HK-2 (cell line): ENCODE measurements at regions not wholly inside any gene's neighbourhood (a gene's known extent, or its start where the extent isn't known, plus 50 kb on each side); places are given as distances from the start of the nearest gene placed in this dataset.

ENCODE experiments used
- DNase-seq: peaks from one replicate; pipeline ENCODE4 v3.0.0-alpha.2; 2018; ENCODE audit not compliant: unreplicated experiment

DNA sequence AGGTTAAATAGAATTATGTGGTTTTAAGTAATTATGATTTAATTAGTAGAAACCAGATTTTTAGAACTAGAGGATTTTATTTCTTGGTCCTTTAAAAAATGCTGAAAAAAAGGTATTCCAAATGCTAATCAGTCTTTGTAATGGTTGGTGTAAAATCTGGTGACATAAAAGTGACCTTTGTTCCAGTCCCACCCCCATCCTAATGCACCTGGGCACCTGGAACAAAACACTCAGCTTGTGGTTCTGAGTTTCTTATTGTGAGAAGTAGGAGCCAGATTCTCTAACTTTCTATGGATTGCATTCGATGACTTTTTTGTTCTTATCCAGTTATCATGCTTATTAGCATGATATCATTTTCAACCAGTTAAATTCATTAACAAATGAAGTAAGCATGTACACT, 115.1 kb upstream of the CTNND2 start:
- DNase-seq, result no peak

DNA sequence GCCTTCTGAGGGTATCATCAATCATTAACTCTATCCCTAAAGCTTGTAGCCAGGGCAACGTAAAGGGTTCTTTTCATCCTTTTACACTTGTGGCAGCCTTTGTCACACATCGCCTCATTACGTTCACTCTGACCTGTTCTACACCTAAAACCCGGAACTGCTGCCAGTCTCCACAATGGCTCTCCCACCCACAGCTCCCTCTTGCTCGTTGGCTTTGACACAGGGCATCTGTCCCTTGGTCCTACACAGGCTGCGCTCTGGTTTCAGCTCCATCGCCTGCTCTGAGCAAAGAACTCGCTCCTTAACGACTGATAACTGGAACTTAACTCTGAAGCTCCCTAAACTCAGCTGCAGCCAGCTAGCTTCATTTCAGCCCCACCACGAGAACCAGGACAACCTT, 112.8 kb upstream of the CTNND2 start:
- DNase-seq, result no peak

GRCh38 chr5:12016159-12016746, 112.0 kb upstream of the CTNND2 start:
- no peak for DNase-seq

DNA sequence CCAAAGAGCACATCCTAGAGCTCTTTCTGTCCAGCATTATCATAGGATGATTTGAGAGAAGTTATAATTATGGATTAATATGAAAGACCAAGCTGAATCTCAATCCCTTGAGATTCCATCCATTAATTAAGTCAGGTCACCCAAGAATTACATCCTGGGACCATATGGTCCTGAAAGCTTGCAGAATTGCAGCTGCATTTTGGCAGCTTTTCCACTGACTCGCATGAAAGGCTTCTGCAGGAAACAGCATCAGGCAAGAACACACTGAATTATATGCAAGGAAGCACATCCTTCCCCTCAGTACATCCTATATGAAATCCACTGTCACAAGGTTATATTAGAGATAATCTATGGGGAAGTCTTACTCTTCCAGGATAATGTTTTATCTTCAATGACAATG, 109.1 kb upstream of the CTNND2 start:
- DNase-seq, result no peak

GRCh38 chr5:12003680-12004079, 99.4 kb upstream of the CTNND2 start:
- no peak for DNase-seq

GRCh38 chr5:11998397-11998796, 94.2 kb upstream of the CTNND2 start:
- DNase-seq, result no peak

GRCh38 chr5:11997942-11998341, 93.7 kb upstream of the CTNND2 start:
- no peak for DNase-seq

DNA sequence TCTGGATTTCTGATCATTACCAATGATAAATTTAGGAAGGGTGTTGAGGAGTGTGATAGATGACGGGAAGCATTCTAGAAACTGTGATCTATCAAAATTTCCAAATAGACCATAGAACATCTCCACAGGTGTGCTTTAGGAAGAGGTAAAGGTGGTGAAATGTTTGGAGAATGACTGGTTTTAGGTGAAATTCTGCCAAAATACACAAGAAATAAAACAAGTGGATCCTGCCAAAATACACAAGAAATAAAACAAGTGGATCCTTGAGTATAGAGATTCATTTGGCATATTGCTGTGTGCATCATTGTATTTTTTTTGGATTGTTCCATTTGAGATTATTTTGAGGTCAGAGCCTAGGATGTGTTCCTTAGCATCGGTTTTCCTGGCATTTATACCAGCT, 88.3 kb upstream of the CTNND2 start:
- DNase-seq, result no peak

GRCh38 chr5:11985993-11986392, 81.7 kb upstream of the CTNND2 start:
- DNase-seq, result no peak

GRCh38 chr5:11984196-11984595, 80.0 kb upstream of the CTNND2 start:
- no peak for DNase-seq

DNA sequence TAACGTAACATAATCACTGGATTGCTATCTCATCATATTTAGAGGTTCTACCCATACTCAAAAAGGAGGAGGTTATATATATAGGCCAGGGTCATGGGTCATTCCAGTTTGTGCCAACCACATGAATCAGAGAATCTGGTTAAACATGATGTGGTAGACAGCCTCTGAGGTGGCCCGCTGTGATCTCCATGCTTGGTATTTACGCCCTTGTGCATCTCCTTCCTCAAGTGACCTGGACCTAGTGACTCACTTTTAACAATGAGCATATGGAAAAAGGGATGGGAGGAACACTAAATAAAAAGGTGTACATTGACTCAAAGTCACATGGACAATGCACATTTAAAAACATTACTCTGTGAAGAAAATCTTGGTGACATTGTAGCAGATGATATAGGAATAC, 77.7 kb upstream of the CTNND2 start:
- DNase-seq, result no peak

DNA sequence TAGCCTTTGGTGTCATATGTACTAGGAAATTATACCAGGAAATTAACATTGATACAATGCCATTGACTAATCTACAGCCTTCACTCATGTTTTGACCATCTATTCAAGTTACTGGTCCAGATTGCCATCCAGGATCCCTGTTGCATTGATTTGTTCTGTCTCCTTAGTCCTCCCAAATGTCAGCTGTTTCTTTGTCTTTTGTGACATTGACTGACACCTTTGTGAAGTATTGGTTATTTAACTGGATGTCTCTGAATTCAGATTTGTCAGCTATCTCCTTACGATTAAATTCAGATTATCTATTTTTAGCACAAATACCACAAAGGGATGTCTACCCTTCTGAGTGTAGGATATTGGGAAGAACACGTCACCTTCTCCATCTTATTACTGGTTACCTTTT, 73.7 kb upstream of the CTNND2 start:
- no peak for DNase-seq

- no peak for DNase-seq
Measured at GRCh38 chr5:11973469-11973868, 69.2 kb upstream of the CTNND2 start.

- no peak for DNase-seq
Measured at GRCh38 chr5:11963227-11963626, 59.0 kb upstream of the CTNND2 start.

DNA sequence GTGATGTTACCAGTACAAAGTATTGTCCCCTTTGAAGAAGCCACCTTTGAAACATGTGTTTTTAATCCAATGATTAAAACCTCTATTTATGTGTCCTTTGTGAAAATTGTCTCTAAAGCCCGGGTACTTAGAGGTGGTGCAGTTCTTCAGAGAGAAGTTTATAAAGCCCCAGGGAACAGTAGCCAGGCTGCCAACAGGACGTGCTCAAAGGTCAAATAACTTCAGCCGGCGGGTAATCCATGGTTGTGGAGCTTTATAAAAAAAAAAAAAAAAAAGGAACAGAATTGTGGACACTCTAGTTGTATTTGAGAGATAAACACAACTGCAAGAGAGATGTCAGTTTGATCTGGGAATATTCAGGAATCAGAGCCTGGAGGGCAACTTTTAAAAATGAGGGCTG, 57.9 kb upstream of the CTNND2 start:
- no peak for DNase-seq

DNA sequence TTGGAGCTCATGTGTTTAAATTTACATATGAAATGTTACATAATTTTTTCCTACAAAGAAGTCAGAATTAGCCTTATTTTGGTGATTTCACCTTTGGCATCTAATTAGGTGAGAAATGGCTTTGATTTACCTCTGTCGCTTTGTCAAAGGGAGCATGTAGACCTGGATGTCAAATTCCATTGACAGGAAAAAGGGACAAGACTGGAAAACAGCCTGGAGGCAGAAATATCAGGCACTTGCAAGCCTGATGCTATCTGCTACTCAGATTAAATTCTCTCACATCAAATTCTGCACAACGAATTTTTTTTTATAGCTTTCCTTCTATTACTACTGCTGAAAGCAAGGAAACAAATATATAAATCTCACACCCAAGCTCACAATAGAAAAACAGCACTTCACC, 54.1 kb upstream of the CTNND2 start:
- DNase-seq, result no peak

GRCh38 chr5:11955331-11955730, 51.1 kb upstream of the CTNND2 start:
- no peak for DNase-seq
